ENCODE measurements at regions not wholly inside any gene's neighbourhood (a gene's known extent, or its start where the extent isn't known, plus 50 kb on each side); places are given as distances from the start of the nearest gene placed in this dataset.

DNA sequence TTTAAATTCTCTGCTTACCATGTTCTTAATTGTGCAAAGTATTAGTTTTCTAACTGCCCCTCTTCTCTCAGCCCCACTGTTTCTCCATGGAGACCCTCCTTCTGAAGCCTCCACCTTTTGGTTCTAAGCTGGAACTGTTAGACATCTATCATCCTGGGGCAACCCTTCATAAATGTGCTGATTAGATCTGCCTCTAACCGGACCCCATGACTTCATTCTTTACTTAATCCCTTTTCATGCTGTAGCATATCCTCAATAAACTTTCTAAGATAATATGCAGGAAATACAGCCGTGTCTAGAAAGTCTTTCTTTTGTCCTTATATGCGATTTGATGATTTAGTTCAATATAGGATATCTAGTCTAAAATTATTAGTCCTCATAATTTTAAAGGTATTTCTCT lies 1020.1 kb downstream of the ADGRL2 start:
- TF ChIP-seq, protein P1, sequence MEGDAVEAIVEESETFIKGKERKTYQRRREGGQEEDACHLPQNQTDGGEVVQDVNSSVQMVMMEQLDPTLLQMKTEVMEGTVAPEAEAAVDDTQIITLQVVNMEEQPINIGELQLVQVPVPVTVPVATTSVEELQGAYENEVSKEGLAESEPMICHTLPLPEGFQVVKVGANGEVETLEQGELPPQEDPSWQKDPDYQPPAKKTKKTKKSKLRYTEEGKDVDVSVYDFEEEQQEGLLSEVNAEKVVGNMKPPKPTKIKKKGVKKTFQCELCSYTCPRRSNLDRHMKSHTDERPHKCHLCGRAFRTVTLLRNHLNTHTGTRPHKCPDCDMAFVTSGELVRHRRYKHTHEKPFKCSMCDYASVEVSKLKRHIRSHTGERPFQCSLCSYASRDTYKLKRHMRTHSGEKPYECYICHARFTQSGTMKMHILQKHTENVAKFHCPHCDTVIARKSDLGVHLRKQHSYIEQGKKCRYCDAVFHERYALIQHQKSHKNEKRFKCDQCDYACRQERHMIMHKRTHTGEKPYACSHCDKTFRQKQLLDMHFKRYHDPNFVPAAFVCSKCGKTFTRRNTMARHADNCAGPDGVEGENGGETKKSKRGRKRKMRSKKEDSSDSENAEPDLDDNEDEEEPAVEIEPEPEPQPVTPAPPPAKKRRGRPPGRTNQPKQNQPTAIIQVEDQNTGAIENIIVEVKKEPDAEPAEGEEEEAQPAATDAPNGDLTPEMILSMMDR (IDR thresholded peaks at IDR 0.05): no peak
- TF ChIP-seq CBFB (CRISPR knock-in tag; IDR thresholded peaks at IDR 0.05; ENCODE audit: low read depth): no peak
- no peak for TF ChIP-seq FOXP4 (CRISPR knock-in tag; IDR thresholded peaks at IDR 0.05)
- no peak for TF ChIP-seq E2F1 (CRISPR knock-in tag; IDR thresholded peaks at IDR 0.05)
- TF ChIP-seq, protein P2, sequence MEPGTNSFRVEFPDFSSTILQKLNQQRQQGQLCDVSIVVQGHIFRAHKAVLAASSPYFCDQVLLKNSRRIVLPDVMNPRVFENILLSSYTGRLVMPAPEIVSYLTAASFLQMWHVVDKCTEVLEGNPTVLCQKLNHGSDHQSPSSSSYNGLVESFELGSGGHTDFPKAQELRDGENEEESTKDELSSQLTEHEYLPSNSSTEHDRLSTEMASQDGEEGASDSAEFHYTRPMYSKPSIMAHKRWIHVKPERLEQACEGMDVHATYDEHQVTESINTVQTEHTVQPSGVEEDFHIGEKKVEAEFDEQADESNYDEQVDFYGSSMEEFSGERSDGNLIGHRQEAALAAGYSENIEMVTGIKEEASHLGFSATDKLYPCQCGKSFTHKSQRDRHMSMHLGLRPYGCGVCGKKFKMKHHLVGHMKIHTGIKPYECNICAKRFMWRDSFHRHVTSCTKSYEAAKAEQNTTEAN (CRISPR knock-in tag; IDR thresholded peaks at IDR 0.05): no peak
- TF ChIP-seq NR1H2 (CRISPR knock-in tag; IDR thresholded peaks at IDR 0.05): no peak
- TF ChIP-seq ZNF671 (CRISPR knock-in tag; IDR thresholded peaks at IDR 0.05): no peak
- no peak for TF ChIP-seq SP1 (CRISPR knock-in tag; conservative IDR thresholded peaks at IDR 0.05)
- TF ChIP-seq ZNF232 (CRISPR knock-in tag; IDR thresholded peaks at IDR 0.05): no peak
- TF ChIP-seq, protein P3, sequence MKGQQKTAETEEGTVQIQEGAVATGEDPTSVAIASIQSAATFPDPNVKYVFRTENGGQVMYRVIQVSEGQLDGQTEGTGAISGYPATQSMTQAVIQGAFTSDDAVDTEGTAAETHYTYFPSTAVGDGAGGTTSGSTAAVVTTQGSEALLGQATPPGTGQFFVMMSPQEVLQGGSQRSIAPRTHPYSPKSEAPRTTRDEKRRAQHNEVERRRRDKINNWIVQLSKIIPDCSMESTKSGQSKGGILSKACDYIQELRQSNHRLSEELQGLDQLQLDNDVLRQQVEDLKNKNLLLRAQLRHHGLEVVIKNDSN (CRISPR knock-in tag; IDR thresholded peaks at IDR 0.05): no peak
- TF ChIP-seq, protein P4, sequence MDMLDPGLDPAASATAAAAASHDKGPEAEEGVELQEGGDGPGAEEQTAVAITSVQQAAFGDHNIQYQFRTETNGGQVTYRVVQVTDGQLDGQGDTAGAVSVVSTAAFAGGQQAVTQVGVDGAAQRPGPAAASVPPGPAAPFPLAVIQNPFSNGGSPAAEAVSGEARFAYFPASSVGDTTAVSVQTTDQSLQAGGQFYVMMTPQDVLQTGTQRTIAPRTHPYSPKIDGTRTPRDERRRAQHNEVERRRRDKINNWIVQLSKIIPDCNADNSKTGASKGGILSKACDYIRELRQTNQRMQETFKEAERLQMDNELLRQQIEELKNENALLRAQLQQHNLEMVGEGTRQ (CRISPR knock-in tag; IDR thresholded peaks at IDR 0.05): no peak
- TF ChIP-seq CREB1 (CRISPR knock-in tag; IDR thresholded peaks at IDR 0.05): no peak
- TF ChIP-seq IRF2 (CRISPR knock-in tag; IDR thresholded peaks at IDR 0.05; ENCODE audit: borderline replicate concordance, low read depth): no peak
